B cell (primary cell): ENCODE measurements at regions not wholly inside any gene's neighbourhood (a gene's known extent, or its start where the extent isn't known, plus 50 kb on each side); places are given as distances from the start of the nearest gene placed in this dataset.

Source experiments
- CTCF ChIP-seq: fragments of 200-600 bp; IDR thresholded peaks from one replicate; pipeline ENCODE4 v1.8.0; 2022; ENCODE audit warnings: antibody characterized with exemption, mild to moderate bottlenecking
- EZH2 ChIP-seq: IDR thresholded peaks from 2 replicates; pipeline ENCODE4 v1.6.1; 2012; ENCODE audit warnings: borderline replicate concordance, low read depth, mild to moderate bottlenecking, moderate library complexity, low read length; ENCODE audit not compliant: insufficient read depth, poor library complexity, severe bottlenecking

GRCh38 chr2:240285725-240286124, 145.3 kb upstream of the OTOS start:
- TF ChIP-seq CTCF (no peak), EZH2 (no peak)
